Ecto neural progenitor cell (in vitro differentiated cells): ENCODE measurements at regions not wholly inside any gene's neighbourhood (a gene's known extent, or its start where the extent isn't known, plus 50 kb on each side); places are given as distances from the start of the nearest gene placed in this dataset.
A peak's percentile ranks its signal among the peaks of the same experiment; 100 is the strongest.

Experiments used
- DNase-seq: peaks from one replicate; pipeline ENCODE4 v3.0.0-alpha.2; 2018; ENCODE audit warnings: low spot score

- peak; percentile 66 for DNase-seq
These were observed 110.2 kb upstream of the NLRP1 start for GRCh38 chr17:5694551-5694950.

- peak; percentile 26 for DNase-seq
These were observed 111.2 kb upstream of the NLRP1 start for GRCh38 chr17:5695480-5695879.

DNA sequence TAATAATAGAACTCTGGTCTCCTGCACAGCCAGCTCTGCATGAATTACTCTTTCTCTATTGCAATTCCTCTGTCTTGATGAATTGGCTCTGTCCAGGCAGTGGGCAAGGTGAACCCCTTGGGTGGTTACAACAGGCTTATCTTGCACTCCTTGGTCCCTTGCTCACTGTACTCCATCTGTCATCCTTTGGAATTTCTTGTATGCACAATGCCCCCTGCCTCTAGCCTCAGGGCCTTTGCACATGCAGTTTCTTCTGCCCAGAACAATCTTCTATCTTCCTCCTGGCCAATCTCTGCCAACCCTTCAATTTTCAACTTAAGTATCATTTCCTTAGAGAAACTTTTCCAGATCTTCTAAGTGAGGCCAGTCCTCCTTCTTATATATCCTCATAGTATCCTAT, 114.7 kb upstream of the NLRP1 start:
- DNase-seq, result peak; percentile 30

- peak; percentile 58 for DNase-seq
These were observed 115.5 kb upstream of the NLRP1 start for GRCh38 chr17:5699814-5700213.

GRCh38 chr17:5700745-5701144, 116.4 kb upstream of the NLRP1 start:
- DNase-seq, result peak; percentile 49

DNA sequence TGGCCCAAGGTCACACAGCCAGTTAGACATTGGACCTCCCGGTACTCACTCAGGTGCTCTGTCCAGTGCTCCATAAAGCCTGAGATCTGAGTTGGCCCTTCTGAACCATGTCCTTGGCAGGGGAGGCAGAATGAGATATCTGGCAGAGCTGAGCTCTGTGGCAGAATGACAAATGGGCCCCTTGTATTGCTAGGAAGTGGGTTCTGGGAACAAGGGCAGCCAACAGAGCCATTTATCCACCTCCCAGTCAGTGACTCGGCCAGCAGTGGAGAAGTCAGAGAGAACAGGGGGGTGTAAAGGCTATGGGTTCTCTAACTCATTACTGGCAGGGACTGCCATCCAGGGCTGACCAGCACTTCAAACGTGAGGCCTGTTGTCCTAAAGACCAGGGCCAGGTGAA, 117.1 kb upstream of the NLRP1 start:
- peak; percentile 34 for DNase-seq

GRCh38 chr17:5702951-5703510, 118.7 kb upstream of the NLRP1 start:
- DNase-seq, result peak; percentile 42

DNA sequence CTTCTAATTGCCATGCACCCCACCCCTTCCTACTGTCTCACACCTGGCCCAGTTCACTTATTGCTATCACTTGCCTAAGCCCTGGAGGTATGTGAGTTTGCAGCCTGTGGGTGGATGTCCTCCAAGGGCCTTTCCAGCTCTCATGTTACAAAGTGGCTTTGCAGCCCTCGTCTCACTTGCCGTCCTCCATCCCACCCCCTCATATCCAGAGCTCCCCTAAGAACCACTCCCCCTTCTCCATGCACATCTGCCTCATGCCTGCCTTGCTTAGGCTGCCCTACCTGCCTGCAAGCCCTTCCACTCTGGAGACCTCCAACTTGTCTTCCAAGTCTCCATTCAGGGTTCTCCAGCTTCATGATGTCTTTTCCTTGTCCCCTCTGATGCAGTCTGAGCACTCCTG, 119.4 kb upstream of the NLRP1 start:
- DNase-seq, result peak; percentile 42

GRCh38 chr17:5705081-5705875, 121.0 kb upstream of the NLRP1 start:
- DNase-seq, result peak; percentile 81

GRCh38 chr17:5705876-5706576, 121.7 kb upstream of the NLRP1 start:
- no peak for DNase-seq

GRCh38 chr17:5706577-5707210, 122.4 kb upstream of the NLRP1 start:
- peak; percentile 84 for DNase-seq

- DNase-seq, result peak; percentile 33
These were observed 123.2 kb upstream of the NLRP1 start for GRCh38 chr17:5707482-5707881.

- no peak for DNase-seq
These were observed 124.0 kb upstream of the NLRP1 start for GRCh38 chr17:5708344-5708743.

DNA sequence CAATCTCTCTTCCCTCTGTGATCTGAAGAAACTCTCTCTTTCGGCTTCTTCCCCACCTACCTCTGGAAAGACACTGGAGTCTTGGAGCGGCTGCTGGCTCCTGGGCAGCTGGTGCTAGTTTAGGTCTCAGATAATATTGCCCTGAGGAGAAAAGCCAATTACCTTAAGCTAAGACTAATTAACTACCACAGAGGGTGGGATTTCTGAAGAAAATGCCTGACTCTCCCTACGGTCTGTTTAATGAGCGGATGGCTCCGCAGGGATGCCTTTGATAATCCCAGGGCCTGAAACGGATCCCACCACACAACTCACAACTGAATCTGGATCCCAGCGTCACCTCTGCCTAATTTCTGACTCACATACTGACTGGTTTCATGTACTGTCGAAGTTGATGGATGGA, 127.0 kb upstream of the NLRP1 start:
- peak; percentile 39 for DNase-seq

- no peak for DNase-seq
These were observed 130.7 kb upstream of the NLRP1 start for GRCh38 chr17:5714993-5715392.

DNA sequence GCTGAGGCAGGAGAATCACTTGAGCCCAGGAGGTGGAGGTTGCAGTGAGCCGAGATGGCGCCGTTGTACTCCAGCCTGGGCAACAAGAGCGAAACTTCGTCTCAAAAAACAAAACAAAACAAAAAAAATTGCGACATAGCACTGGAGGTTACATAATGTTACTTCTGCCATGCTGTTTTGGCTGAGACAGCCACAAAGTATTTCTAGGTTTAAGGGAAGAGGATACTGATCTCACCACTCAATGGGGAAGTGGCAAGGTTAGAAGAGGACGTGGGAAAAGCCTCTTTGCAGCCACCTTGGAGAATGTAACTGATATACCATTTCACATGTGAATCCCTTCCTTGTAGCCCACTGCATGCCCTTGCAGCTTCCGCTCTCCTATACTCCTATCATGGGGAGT, 131.2 kb upstream of the NLRP1 start:
- DNase-seq, result no peak

- DNase-seq, result no peak
These were observed 134.4 kb upstream of the NLRP1 start for GRCh38 chr17:5718726-5719125.

- no peak for DNase-seq
These were observed 135.7 kb upstream of the NLRP1 start for GRCh38 chr17:5719976-5720375.

DNA sequence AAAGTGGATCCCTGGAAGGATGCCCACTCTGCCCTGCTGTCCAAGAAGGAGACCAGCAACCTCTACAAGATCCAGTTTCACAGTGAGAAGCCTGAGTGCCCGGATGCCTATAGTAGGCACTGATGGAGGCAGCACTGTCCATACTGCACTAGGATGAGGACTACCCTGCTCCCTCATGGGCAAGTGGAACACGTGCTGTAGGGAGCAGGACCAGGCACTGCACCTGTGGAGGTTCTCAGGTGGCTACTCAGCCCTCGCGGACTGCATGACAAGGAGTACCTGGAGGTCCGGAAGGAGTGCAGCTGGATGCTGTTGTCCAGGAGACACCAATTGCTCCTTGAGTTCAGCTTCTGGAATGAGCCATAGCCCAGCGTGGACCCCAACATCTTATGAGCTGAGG, 146.1 kb upstream of the NLRP1 start:
- no peak for DNase-seq

- no peak for DNase-seq
These were observed 156.6 kb upstream of the NLRP1 start for GRCh38 chr17:5740937-5741336.

DNA sequence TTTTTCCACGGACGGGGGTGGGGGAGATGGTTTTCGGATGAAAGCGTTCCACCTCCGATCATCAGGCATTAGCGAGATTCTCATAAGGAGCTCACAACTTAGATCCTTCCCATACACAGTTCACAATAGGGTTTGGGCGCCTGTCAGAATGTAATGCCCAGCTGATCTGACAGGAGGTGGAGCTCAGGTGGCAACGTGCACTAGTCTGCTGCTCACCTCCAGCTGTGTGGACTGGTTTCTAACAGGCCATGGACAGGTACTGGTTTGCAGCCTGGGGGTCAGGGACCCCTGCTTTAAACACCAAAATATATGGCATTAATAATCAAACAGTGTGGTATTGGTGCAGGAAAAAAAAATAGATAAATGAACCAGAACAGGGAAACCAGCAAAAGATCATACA, 157.5 kb upstream of the NLRP1 start:
- DNase-seq, result no peak

GRCh38 chr17:5745111-5745813, 161.0 kb upstream of the NLRP1 start:
- DNase-seq, result no peak
